ENCODE measurements at regions not wholly inside any gene's neighbourhood (a gene's known extent, or its start where the extent isn't known, plus 50 kb on each side); places are given as distances from the start of the nearest gene placed in this dataset.

GRCh38 chr6:26157251-26158075 is 70.2 kb downstream of the HFE start:
- Histone ChIP-seq H3K4me1 (peaks cover 0 to 20% of the 10 kb centered on the region in 2 donors), H3K27ac (peak overlapping the region; percentile 96 to 97), H3K9me3 (no peaks in the 10 kb centered on the region), H3K36me3 (no peaks in the 10 kb centered on the region), H3K27me3 (no peaks in the 10 kb centered on the region), H3K4me3 (peak overlapping the region; percentile 67 to 84)
- TF ChIP-seq, protein P1, sequence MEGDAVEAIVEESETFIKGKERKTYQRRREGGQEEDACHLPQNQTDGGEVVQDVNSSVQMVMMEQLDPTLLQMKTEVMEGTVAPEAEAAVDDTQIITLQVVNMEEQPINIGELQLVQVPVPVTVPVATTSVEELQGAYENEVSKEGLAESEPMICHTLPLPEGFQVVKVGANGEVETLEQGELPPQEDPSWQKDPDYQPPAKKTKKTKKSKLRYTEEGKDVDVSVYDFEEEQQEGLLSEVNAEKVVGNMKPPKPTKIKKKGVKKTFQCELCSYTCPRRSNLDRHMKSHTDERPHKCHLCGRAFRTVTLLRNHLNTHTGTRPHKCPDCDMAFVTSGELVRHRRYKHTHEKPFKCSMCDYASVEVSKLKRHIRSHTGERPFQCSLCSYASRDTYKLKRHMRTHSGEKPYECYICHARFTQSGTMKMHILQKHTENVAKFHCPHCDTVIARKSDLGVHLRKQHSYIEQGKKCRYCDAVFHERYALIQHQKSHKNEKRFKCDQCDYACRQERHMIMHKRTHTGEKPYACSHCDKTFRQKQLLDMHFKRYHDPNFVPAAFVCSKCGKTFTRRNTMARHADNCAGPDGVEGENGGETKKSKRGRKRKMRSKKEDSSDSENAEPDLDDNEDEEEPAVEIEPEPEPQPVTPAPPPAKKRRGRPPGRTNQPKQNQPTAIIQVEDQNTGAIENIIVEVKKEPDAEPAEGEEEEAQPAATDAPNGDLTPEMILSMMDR (IDR thresholded peaks at IDR 0.05) = no peak
- DNase-seq (ENCODE audit: low spot score) = no peak

GRCh38 chr6:26158076-26158580 is 70.9 kb downstream of the HFE start:
- Histone ChIP-seq H3K4me3 (peak overlapping the region; percentile 52 to 84), H3K4me1 (peaks cover 0 to 20% of the 10 kb centered on the region in 2 donors), H3K27ac (peak overlapping the region; percentile 96 to 97), H3K27me3 (no peaks in the 10 kb centered on the region), H3K36me3 (no peaks in the 10 kb centered on the region), H3K9me3 (no peaks in the 10 kb centered on the region)
- TF ChIP-seq, protein P1 (IDR thresholded peaks at IDR 0.05) = no peak
- peak; percentile 94 for DNase-seq (ENCODE audit: low spot score)

DNA sequence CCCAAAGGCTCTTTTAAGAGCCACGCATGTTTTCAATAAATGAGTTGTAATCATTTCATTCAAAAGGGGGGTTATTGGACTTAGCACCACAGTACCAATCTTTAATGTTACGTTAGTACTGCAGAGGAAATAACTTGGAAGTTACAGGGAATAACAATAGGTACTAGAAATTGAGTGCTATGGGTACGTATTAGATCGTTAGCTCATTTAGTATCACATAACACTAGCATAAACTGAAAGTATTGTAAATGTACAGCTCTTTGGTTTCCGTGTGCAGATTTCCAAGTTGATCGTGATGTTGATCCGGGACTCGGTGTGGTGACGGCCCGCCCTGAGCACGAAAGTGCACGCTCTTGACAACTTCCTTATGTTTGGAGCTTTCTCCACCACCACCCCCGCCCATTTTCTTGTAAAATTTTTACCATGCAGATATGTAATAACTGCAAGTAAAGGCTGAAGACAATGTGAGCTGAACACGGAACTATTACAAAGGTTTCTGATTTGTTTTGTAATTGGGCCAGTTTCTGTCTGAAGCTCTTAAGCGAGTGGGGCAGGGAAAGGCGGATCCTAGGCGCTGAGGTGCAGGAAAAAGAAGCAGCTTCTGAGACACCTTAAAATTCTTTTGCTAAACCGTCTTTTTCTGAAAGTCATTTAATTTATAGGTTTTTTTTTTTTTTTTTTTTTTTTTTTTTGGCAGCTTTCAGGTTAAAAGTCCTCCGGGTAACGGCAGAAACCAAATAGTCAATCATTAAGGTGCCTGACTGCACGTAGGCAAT is 71.5 kb downstream of the HFE start:
- no peaks in the 10 kb centered on the region for H3K9me3 ChIP-seq
- no peaks in the 10 kb centered on the region for H3K36me3 ChIP-seq
- TF ChIP-seq, protein P1 (IDR thresholded peaks at IDR 0.05) = no peak
- H3K27me3 ChIP-seq = no peaks in the 10 kb centered on the region
- H3K27ac ChIP-seq = peak overlapping the region; percentile 96 to 97
- peak overlapping the region; percentile 52 to 84 for H3K4me3 ChIP-seq
- H3K4me1 ChIP-seq = peaks cover 0 to 20% of the 10 kb centered on the region in 2 donors
- DNase-seq (ENCODE audit: low spot score) = peak; percentile 86

DNA sequence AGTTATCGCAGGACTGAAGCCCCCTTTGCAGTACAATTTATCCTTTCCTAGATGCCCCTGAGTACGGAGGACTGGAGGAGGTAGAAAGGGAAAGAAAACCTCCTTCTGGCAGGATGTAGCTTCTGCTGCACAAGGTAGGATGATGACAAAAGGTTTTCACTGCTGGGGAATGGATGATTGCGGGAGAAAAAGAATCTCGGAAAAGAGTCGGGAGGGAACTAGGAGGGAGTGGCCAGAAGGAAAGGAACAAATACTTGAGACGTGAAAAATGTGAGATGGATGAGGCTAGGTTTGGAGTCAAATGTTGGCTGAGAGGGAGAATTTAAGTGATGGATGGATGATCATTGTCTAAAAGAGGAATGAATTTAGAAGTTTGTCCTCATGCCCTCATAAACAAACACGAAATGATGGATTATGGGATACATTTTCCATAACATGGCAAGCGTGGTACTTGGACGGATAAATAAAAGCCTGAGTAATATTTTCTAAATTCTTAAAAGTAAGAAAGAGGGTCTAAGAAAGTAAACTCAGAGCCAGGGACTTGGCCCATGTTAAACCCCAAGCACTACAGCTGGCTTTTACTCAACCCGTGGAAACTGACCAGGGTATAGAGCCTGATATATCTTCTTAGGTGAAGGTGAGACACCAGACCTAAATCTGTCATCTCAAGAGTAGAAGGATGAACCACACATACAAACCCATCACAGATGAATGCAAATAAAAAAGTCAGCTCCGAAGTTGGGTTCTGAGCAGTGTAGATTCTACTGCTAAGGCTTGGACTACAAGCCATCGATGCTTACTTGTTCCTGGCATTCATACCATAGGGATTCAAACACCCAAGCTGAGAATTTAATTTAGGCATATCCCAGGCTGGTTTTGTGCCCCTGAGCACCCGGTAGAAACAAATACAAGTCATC is 72.4 kb downstream of the HFE start:
- Histone ChIP-seq H3K4me3 (peak overlapping the region; percentile 52 to 84), H3K9me3 (no peaks in the 10 kb centered on the region), H3K27me3 (no peaks in the 10 kb centered on the region), H3K27ac (peak overlapping the region; percentile 96 to 97), H3K36me3 (no peaks in the 10 kb centered on the region), H3K4me1 (peaks cover 0 to 20% of the 10 kb centered on the region in 2 donors)
- TF ChIP-seq, protein P1 (IDR thresholded peaks at IDR 0.05) = no peak
- no peak for DNase-seq (ENCODE audit: low spot score)

GRCh38 chr6:26161322-26161721 is 74.1 kb downstream of the HFE start:
- no peaks in the 10 kb centered on the region for H3K9me3 ChIP-seq
- TF ChIP-seq, protein P1 (IDR thresholded peaks at IDR 0.05) = no peak
- H3K36me3 ChIP-seq = no peaks in the 10 kb centered on the region
- no peak overlapping the region for H3K27ac ChIP-seq
- H3K4me1 ChIP-seq = peaks cover 0 to 20% of the 10 kb centered on the region in 2 donors
- H3K4me3 ChIP-seq = no peak overlapping the region
- no peak for DNase-seq (ENCODE audit: low spot score)
- H3K27me3 ChIP-seq = no peaks in the 10 kb centered on the region

Measured in right atrium auricular region (tissue), 2 donors.